Fibroblast of lung (primary cell): ENCODE measurements at regions not wholly inside any gene's neighbourhood (a gene's known extent, or its start where the extent isn't known, plus 50 kb on each side); places are given as distances from the start of the nearest gene placed in this dataset.

Experiments used
- DNase-seq, 2 donors: peaks; one replicate each; pipeline versions ENCODE4 v3.0.0 to v3.0.0-alpha.2; 2010; ENCODE audit warnings: low read depth in 2 of 2
- H2AFZ ChIP-seq: 2 replicates; pipeline ENCODE4 v1.5.1; 2012; ENCODE audit warnings: low read length, control low read depth, inconsistent platforms
- H3K27ac ChIP-seq: 2 replicates; pipeline ENCODE4 v1.5.1; 2011; ENCODE audit warnings: low read length, control low read depth; ENCODE audit not compliant: insufficient read depth
- H3K27me3 ChIP-seq: 2 replicates; pipeline ENCODE4 v1.5.1; 2011; ENCODE audit warnings: mild to moderate bottlenecking, low read length; ENCODE audit not compliant: control insufficient read depth, insufficient read depth
- H3K36me3 ChIP-seq: 2 replicates; pipeline ENCODE4 v1.5.1; 2011; ENCODE audit warnings: low read length; ENCODE audit not compliant: control insufficient read depth, insufficient read depth
- H3K4me1 ChIP-seq: 2 replicates; pipeline ENCODE4 v1.5.1; 2011; ENCODE audit warnings: low read length; ENCODE audit not compliant: control insufficient read depth, insufficient read depth; ENCODE audit errors: extremely low read depth
- H3K4me2 ChIP-seq: 2 replicates; pipeline ENCODE4 v1.5.1; 2011; ENCODE audit warnings: low read length, control low read depth; ENCODE audit not compliant: insufficient read depth; ENCODE audit errors: extremely low read depth
- H3K4me3 ChIP-seq, 4 experiments: fragments of 200-600 bp in 1 of 4; sonication (generic) in 1 of 4; replicated peaks in 1 of 4; 2 replicates each; pipeline ENCODE4 v1.5.1; 2011 to 2016; ENCODE audit warnings: low read length in 4 of 4, low read depth in 3 of 4, mild to moderate bottlenecking in 3 of 4, control low read depth in 2 of 4, inconsistent platforms in 1 of 4, mixed read lengths in 1 of 4; ENCODE audit not compliant: insufficient read depth in 1 of 4; ENCODE audit errors: control extremely low read depth in 1 of 4
- H3K79me2 ChIP-seq: 2 replicates; pipeline ENCODE4 v1.5.1; 2012; ENCODE audit warnings: mild to moderate bottlenecking, low read length, inconsistent platforms; ENCODE audit not compliant: control insufficient read depth, insufficient read depth
- H3K9ac ChIP-seq: 2 replicates; pipeline ENCODE4 v1.5.1; 2011; ENCODE audit warnings: mild to moderate bottlenecking, low read length, control low read depth; ENCODE audit not compliant: insufficient read depth
- H3K9me3 ChIP-seq: 2 replicates; pipeline ENCODE4 v1.5.1; 2012; ENCODE audit warnings: low read depth, low read length; ENCODE audit not compliant: control insufficient read depth, insufficient read depth
- H4K20me1 ChIP-seq: 2 replicates; pipeline ENCODE4 v1.5.1; 2011; ENCODE audit warnings: low read length; ENCODE audit not compliant: control insufficient read depth, insufficient read depth; ENCODE audit errors: extremely low read depth
- EZH2 ChIP-seq: IDR thresholded peaks from 2 replicates; pipeline ENCODE4 v1.5.1; 2012; ENCODE audit warnings: low read length, control low read depth, mild to moderate bottlenecking; ENCODE audit errors: missing control alignments
- TF ChIP-seq, protein P1 (sequence below), 2 donors: IDR thresholded peaks in 1 of 2; conservative IDR thresholded peaks in 1 of 2; 1 replicate in 1 of 2; 2 replicates in 1 of 2; pipeline ENCODE4 v1.5.1; 2011 to 2012; ENCODE audit warnings: low read length in 2 of 2, control low read depth in 1 of 2, inconsistent platforms in 1 of 2, low read depth in 1 of 2, mild to moderate bottlenecking in 1 of 2

DNA sequence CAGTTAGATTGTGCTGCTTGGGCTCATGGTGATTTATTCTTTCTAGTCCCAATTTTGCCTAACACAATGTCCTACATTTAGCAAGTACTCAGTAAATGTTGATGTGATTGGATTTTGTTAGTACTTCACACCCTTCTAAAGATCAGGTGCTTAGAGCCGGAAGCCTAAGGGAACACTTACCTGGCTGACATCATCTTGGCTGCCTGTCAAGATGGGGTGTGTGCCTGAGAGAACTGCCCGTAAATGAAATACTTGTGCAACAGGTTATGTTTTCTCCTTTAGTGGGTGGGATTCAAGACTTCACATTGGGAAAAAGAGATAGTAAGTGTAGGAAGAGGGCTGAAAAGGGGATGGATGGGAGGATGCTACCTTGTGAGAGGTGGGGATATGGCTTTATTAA lies 75.5 kb upstream of the MACF1 start:
- no peaks in the 10 kb centered on the region for H4K20me1 ChIP-seq
- H3K36me3 ChIP-seq = no peaks in the 10 kb centered on the region
- H3K27ac ChIP-seq = no peak overlapping the region
- TF ChIP-seq, protein P1, sequence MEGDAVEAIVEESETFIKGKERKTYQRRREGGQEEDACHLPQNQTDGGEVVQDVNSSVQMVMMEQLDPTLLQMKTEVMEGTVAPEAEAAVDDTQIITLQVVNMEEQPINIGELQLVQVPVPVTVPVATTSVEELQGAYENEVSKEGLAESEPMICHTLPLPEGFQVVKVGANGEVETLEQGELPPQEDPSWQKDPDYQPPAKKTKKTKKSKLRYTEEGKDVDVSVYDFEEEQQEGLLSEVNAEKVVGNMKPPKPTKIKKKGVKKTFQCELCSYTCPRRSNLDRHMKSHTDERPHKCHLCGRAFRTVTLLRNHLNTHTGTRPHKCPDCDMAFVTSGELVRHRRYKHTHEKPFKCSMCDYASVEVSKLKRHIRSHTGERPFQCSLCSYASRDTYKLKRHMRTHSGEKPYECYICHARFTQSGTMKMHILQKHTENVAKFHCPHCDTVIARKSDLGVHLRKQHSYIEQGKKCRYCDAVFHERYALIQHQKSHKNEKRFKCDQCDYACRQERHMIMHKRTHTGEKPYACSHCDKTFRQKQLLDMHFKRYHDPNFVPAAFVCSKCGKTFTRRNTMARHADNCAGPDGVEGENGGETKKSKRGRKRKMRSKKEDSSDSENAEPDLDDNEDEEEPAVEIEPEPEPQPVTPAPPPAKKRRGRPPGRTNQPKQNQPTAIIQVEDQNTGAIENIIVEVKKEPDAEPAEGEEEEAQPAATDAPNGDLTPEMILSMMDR (conservative IDR thresholded peaks at IDR 0.05 in 1 of 2, IDR thresholded peaks at IDR 0.05 in 1 of 2; ENCODE audit: low read depth in 1 of 2, low read length in 2 of 2) = no peak
- TF ChIP-seq EZH2 = no peak
- H3K4me1 ChIP-seq = peaks cover 22% of the 10 kb centered on the region
- no peak overlapping the region for H3K4me3 ChIP-seq
- H3K79me2 ChIP-seq = peaks cover 71% of the 10 kb centered on the region
- no peaks in the 10 kb centered on the region for H3K9me3 ChIP-seq
- no peaks in the 10 kb centered on the region for H3K27me3 ChIP-seq
- H2AFZ ChIP-seq = no peak overlapping the region
- H3K4me2 ChIP-seq = no peak overlapping the region
- DNase-seq = no peak
- H3K9ac ChIP-seq = no peak overlapping the region

DNA sequence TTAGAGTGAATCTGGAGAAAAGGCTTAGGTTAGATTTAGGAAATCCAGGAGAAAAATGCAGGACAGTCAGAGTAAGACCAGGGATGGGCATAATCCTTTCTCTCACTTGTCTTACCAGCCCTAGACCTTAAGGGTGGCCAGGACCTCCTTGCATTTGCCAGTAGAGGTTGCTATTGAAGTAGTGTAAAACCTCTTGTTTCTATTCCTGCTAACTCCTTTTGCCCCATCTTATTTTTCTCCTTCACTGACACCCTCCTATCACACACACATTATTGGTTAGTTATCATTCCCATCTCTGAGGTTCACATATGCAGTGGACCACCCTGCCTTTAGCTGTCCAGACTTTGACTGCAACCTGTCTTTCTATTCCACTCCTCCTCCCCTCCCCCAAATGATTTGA lies 75.0 kb upstream of the MACF1 start:
- no peak for TF ChIP-seq EZH2
- TF ChIP-seq, protein P1 (conservative IDR thresholded peaks at IDR 0.05 in 1 of 2, IDR thresholded peaks at IDR 0.05 in 1 of 2; ENCODE audit: low read depth in 1 of 2, low read length in 2 of 2) = peak; percentile 32 to 41
- Histone ChIP-seq H3K4me1 (peaks cover 22% of the 10 kb centered on the region), H3K4me2 (no peak overlapping the region), H3K27me3 (no peaks in the 10 kb centered on the region), H3K27ac (no peak overlapping the region), H3K79me2 (peaks cover 72% of the 10 kb centered on the region), H3K9ac (no peak overlapping the region), H3K9me3 (no peaks in the 10 kb centered on the region), H4K20me1 (no peaks in the 10 kb centered on the region), H3K36me3 (no peaks in the 10 kb centered on the region), H2AFZ (no peak overlapping the region), H3K4me3 (no peak overlapping the region)
- DNase-seq = peak; percentile 50 to 52

DNA sequence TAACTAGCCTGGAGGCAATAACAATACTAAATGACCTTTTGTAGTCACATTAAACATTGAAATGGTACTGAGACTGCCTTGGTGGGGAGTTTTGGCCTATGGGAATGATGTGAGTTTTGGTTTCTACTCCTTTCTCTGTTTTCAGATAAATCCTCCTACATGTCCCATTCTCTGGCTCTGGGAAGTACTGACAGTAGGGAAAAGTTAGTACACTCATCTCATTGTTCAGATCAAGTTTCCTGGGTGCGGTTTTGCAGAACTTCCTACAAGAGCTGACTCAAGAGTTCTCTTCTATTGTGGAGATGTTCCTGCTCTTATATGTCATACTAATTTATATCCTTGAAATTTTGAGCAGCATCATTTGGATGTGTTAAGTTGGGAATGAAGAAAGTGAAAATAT lies 74.2 kb upstream of the MACF1 start:
- DNase-seq = peak; percentile 66 to 97
- no peak overlapping the region for H3K27ac ChIP-seq
- no peak overlapping the region for H3K9ac ChIP-seq
- no peaks in the 10 kb centered on the region for H3K36me3 ChIP-seq
- no peaks in the 10 kb centered on the region for H3K27me3 ChIP-seq
- no peaks in the 10 kb centered on the region for H4K20me1 ChIP-seq
- no peak overlapping the region for H2AFZ ChIP-seq
- TF ChIP-seq EZH2 = no peak
- TF ChIP-seq, protein P1 (conservative IDR thresholded peaks at IDR 0.05 in 1 of 2, IDR thresholded peaks at IDR 0.05 in 1 of 2; ENCODE audit: low read depth in 1 of 2, low read length in 2 of 2) = no peak
- no peaks in the 10 kb centered on the region for H3K9me3 ChIP-seq
- H3K4me3 ChIP-seq = no peak overlapping the region
- peaks cover 75% of the 10 kb centered on the region for H3K79me2 ChIP-seq
- H3K4me2 ChIP-seq = no peak overlapping the region
- H3K4me1 ChIP-seq = peaks cover 22% of the 10 kb centered on the region
